ENCODE measurements at regions not wholly inside any gene's neighbourhood (a gene's known extent, or its start where the extent isn't known, plus 50 kb on each side); places are given as distances from the start of the nearest gene placed in this dataset.

GRCh38 chr4:145230726-145231125, 50.3 kb upstream of the OTUD4 start:
- TF ChIP-seq CTCF (conservative IDR thresholded peaks at IDR 0.05; ENCODE audit: low read length): no peak
- no peak for TF ChIP-seq EZH2phosphoT487 (IDR thresholded peaks at IDR 0.05; ENCODE audit: borderline replicate concordance)
